Adrenal gland (tissue), 9 donors: ENCODE measurements at regions not wholly inside any gene's neighbourhood (a gene's known extent, or its start where the extent isn't known, plus 50 kb on each side); places are given as distances from the start of the nearest gene placed in this dataset.
"Not testable (repeated sequence)": the region's sequence is repeated elsewhere in the genome, so short reads cannot be mapped to it uniquely, and the experiment has no call there.

Experiments used
- DNase-seq, 7 donors: peaks; one replicate each; pipeline ENCODE4 v3.0.0-alpha.2; 2019 to 2020
- H3K27ac ChIP-seq, 5 donors: fragments of 200-600 bp; sonication (generic) in 4 of 5; 1 replicate in 3 of 5; 2 replicates in 2 of 5; pipeline versions ENCODE4 v1.5.1 to v1.8.0; 2016 to 2020; ENCODE audit warnings: mild to moderate bottlenecking in 1 of 5
- H3K27me3 ChIP-seq: fragments of 200-600 bp; 2 replicates; pipeline ENCODE4 v1.8.0; 2021
- H3K36me3 ChIP-seq, 2 donors: fragments of 200-600 bp; replicated peaks in 1 of 2; 1 replicate in 1 of 2; 2 replicates in 1 of 2; pipeline versions ENCODE4 v1.5.1 to v1.8.0; 2018 to 2022
- H3K4me1 ChIP-seq, 2 donors: fragments of 200-600 bp; replicated peaks in 1 of 2; 1 replicate in 1 of 2; 2 replicates in 1 of 2; pipeline versions ENCODE4 v1.5.1 to v1.8.0; 2018 to 2021
- H3K4me3 ChIP-seq, 4 donors: fragments of 200-600 bp; sonication (generic) in 3 of 4; one replicate each; pipeline ENCODE4 v1.5.1; 2016 to 2018
- H3K9me3 ChIP-seq, 3 donors: fragments of 200-600 bp; sonication (generic) in 1 of 3; replicated peaks in 1 of 3; 1 replicate in 2 of 3; 2 replicates in 1 of 3; pipeline versions ENCODE4 v1.5.1 to v1.8.0; 2016 to 2021
- POLR2A ChIP-seq, 2 donors: fragments of 450-650 bp; IDR thresholded peaks; one replicate each; pipeline ENCODE4 v1.6.1; 2017; ENCODE audit warnings: antibody characterized with exemption in 2 of 2, mild to moderate bottlenecking in 2 of 2, moderate library complexity in 1 of 2
- WGBS, 4 donors: extraction: QIAGEN DNeasy Blood & Tissue Kit in 2 of 4; methylation state at CpG; one replicate each; pipeline versions ENCODE4 v1.1.5 to v1.1.7; 2013 to 2017; 5-methylcytosine and 5-hydroxymethylcytosine counted together
- intact Hi-C, 2 donors: fragments of 100-400 bp; cut with DNase I; formaldehyde crosslinking; loops; one replicate each; pipeline versions ENCODE4 v1.14.1 to v1.15.0; 2022 to 2023
- TF ChIP-seq, protein P1 (sequence below), 6 experiments: fragments of 450-650 bp in 4 of 6; fragments of 200-600 bp in 2 of 6; sonication (generic) in 1 of 6; IDR thresholded peaks; 1 replicate in 5 of 6; 2 replicates in 1 of 6; pipeline versions ENCODE4 v1.5.1 to v1.8.0; 2016 to 2021; ENCODE audit warnings: antibody characterized with exemption in 6 of 6, mild to moderate bottlenecking in 2 of 6, moderate library complexity in 1 of 6
- donor health status: healthy with polysubstance abuse.
- donor health status: Bipolar disorder and iron deficiency.
- donor health status: DM: yes; HTN: yes; CAD: no.
- donor health status: DM: no; HTN: no; CAD: no.
- donor health status: DM: no; HTN: no; CAD: no.

DNA sequence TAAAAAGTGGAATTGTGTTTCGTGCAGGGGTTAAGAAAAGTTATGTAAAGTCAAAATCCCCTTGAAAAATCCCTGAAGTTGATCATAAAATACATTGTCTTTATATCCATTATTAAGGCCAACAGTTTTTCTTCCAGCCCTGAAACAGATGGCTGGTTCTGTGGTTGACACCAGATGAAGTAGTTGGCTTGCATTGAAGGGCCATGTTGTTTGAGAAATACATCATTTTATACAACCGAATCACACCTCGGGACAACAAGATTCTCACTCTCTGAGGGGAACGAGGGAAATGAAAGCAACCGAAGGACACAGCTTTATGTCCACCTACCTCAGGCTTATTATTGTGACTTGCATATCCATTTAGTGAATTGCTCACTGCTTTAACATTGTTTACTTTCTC is 126.0 kb upstream of the MITF start:
- intact Hi-C loops, result no loop called here
- DNase-seq, result no peak
- TF ChIP-seq POLR2A (IDR thresholded peaks at IDR 0.05), result no peak
- TF ChIP-seq, protein P1, sequence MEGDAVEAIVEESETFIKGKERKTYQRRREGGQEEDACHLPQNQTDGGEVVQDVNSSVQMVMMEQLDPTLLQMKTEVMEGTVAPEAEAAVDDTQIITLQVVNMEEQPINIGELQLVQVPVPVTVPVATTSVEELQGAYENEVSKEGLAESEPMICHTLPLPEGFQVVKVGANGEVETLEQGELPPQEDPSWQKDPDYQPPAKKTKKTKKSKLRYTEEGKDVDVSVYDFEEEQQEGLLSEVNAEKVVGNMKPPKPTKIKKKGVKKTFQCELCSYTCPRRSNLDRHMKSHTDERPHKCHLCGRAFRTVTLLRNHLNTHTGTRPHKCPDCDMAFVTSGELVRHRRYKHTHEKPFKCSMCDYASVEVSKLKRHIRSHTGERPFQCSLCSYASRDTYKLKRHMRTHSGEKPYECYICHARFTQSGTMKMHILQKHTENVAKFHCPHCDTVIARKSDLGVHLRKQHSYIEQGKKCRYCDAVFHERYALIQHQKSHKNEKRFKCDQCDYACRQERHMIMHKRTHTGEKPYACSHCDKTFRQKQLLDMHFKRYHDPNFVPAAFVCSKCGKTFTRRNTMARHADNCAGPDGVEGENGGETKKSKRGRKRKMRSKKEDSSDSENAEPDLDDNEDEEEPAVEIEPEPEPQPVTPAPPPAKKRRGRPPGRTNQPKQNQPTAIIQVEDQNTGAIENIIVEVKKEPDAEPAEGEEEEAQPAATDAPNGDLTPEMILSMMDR (IDR thresholded peaks at IDR 0.05), result no peak
- H3K36me3 ChIP-seq, result peaks cover 0 to 3% of the 10 kb centered on the region in 2 donors
- H3K27me3 ChIP-seq, result no peaks in the 10 kb centered on the region
- no peak overlapping the region for H3K27ac ChIP-seq
- H3K4me3 ChIP-seq, result no peak overlapping the region
- no peaks in the 10 kb centered on the region for H3K9me3 ChIP-seq
- no peaks in the 10 kb centered on the region for H3K4me1 ChIP-seq
- WGBS, 4 donors, result 79 to 86% (median 82%) methylated on average over 5 of the region's 5 CpGs

DNA sequence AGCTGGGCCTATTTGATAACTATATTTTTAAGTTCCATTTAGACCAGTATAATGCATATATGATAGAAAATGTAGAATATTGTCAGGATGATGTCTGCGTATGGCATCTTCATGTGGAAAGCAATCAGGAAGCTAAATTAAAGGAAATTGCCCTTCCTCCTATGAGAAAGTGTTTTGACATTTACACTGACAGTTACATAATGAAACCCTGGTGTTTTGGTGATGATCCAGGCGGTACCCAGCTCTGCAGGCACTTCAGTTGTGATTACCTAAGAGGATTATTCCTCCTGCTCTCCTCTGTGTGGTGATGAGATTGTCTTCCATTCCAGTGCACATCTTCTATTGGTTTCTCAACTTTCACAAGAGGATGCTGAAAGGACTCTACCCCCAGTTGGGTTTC is 126.5 kb upstream of the MITF start:
- Histone ChIP-seq H3K27me3 (no peaks in the 10 kb centered on the region), H3K4me3 (no peak overlapping the region), H3K36me3 (peaks cover 0 to 3% of the 10 kb centered on the region in 2 donors), H3K27ac (no peak overlapping the region), H3K4me1 (no peaks in the 10 kb centered on the region), H3K9me3 (no peaks in the 10 kb centered on the region)
- DNase-seq, result no peak
- WGBS, 4 donors, result 70 to 77% (median 74%) methylated on average over 2 of the region's 2 CpGs
- intact Hi-C loops, result no loop called here
- TF ChIP-seq POLR2A (IDR thresholded peaks at IDR 0.05), result no peak
- TF ChIP-seq, protein P1 (IDR thresholded peaks at IDR 0.05), result no peak

DNA sequence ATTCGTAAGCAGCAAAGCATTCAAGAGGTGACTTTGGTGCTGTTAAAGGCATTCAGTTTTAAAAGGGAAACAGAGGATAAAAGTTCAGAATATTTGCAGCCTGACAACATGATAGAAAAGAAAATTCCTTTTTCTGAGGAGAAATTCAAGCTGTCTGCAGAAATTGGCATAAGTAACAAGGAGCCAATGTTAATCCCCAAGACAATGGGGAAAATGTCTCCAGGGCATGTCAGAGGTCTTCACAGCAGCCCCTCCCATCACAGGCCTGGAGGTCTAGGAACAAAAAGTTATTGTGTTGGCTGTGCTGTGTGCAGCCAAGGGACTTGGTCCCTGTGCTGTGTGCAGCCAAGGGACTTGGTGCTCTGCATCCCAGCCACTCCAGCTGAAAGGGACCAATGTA is 129.7 kb upstream of the MITF start:
- H3K4me3 ChIP-seq, DNase-seq, H3K27me3 ChIP-seq, H3K4me1 ChIP-seq, H3K27ac ChIP-seq, intact Hi-C loops, H3K9me3 ChIP-seq, H3K36me3 ChIP-seq: not testable (repeated sequence)
- WGBS, 4 donors, result 40 to 59% (median 42%) methylated on average over 1 of the region's 1 CpG

DNA sequence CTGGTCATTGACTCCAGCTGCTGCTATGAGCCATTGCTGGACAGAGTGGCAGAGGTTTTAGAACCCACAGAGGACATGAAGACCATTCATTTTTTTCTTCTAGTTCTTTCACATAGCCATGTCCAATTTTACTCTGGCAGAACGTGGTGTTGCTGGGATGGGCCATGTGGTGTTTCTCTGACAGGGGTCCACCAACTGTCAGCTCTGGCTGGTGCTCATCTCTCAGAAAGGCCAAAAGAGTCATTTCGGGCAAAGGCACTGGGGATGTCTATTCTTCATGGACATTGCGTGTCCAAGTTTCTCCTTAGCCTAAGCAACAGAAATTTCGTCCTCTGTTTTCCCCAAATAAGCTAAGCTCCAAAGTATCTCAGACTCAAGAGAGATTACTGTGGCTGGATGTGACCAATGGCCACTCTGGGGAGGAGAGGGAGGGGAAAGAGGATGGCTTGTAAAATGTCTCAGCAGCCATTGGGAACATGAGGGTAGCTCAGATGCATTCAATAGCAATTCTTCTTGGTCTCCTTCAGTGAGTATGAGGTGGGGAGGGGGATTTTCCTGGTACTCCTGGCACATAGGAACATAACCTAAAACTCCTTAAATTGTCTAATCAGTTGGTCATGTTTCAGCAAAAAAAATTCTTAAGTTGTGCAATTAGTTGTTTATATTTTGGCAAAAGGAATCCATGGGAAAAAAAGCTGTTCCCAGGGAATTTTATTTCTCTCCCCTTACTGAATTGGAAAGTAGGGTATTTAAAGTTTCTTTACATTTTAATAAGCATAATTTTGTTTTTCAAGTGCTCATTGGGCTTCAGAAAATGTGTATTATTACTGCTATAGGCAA is 131.6 kb upstream of the MITF start:
- intact Hi-C loops, result no loop called here
- 71 to 74% (median 72%) methylated on average over 4 of the region's 4 CpGs for WGBS, 4 donors
- H3K27ac ChIP-seq, result no peak overlapping the region

More for the DNA sequence above, 131.6 kb upstream of the MITF start:
- TF ChIP-seq POLR2A (IDR thresholded peaks at IDR 0.05), result no peak
- TF ChIP-seq, protein P1 (IDR thresholded peaks at IDR 0.05), result no peak
- no peak for DNase-seq
- Histone ChIP-seq H3K36me3 (no peaks in the 10 kb centered on the region), H3K9me3 (no peaks in the 10 kb centered on the region), H3K4me3 (no peak overlapping the region), H3K27me3 (no peaks in the 10 kb centered on the region), H3K4me1 (no peaks in the 10 kb centered on the region)
